ENCODE measurements at regions not wholly inside any gene's neighbourhood (a gene's known extent, or its start where the extent isn't known, plus 50 kb on each side); places are given as distances from the start of the nearest gene placed in this dataset.

DNA sequence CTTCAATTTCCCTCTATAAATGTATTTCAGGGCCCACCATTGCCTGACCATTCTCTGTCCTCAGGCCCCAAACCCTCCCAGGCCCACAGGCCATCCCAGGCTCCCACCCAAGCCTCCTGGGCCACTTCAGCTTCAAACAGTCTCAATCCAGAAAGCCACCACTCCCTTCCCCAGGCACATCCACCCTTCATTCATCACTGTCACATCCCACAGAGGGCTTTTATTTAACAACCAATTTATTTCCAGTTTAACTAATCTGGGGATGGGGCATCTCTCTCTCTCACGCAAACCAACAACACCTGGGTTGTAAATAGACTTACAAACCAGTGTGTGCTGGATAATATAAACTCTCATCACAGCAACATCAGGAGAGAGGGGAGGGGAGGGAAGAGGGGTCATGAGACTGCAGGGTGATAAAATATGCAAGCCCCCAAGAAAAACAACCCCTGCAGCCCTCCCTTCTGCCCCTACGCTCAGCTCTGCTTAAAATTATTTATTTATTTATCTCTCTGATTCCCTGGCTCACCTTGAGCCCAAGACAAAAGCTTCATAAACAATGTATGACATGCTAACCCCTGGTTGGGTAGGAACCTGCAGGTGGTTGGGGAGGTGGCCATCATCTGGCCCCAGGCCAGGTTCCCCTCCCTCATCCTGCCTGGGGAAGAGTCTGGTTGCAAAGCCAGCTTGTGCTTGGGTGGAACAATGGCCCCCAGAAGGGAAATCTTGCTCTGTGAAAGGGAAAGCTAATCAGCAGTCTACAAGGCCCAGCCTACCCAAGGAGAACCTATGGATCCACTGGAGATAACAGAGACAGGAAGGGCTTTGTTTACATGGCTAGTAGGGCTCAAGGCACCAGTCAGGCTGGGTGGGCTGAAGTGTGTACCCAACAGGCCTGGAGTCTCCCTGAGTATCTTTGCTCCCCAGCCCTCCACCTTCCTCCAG lies 359.2 kb downstream of the BUD13 start:
- TF ChIP-seq, protein P1, sequence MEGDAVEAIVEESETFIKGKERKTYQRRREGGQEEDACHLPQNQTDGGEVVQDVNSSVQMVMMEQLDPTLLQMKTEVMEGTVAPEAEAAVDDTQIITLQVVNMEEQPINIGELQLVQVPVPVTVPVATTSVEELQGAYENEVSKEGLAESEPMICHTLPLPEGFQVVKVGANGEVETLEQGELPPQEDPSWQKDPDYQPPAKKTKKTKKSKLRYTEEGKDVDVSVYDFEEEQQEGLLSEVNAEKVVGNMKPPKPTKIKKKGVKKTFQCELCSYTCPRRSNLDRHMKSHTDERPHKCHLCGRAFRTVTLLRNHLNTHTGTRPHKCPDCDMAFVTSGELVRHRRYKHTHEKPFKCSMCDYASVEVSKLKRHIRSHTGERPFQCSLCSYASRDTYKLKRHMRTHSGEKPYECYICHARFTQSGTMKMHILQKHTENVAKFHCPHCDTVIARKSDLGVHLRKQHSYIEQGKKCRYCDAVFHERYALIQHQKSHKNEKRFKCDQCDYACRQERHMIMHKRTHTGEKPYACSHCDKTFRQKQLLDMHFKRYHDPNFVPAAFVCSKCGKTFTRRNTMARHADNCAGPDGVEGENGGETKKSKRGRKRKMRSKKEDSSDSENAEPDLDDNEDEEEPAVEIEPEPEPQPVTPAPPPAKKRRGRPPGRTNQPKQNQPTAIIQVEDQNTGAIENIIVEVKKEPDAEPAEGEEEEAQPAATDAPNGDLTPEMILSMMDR (IDR thresholded peaks at IDR 0.05; ENCODE audit: insufficient read depth, low read depth, low read length): no peak
- no peak for DNase-seq (ENCODE audit: low read depth)
- no peak overlapping the region for H3K4me3 ChIP-seq (ENCODE audit: low read depth, low read length)

DNA sequence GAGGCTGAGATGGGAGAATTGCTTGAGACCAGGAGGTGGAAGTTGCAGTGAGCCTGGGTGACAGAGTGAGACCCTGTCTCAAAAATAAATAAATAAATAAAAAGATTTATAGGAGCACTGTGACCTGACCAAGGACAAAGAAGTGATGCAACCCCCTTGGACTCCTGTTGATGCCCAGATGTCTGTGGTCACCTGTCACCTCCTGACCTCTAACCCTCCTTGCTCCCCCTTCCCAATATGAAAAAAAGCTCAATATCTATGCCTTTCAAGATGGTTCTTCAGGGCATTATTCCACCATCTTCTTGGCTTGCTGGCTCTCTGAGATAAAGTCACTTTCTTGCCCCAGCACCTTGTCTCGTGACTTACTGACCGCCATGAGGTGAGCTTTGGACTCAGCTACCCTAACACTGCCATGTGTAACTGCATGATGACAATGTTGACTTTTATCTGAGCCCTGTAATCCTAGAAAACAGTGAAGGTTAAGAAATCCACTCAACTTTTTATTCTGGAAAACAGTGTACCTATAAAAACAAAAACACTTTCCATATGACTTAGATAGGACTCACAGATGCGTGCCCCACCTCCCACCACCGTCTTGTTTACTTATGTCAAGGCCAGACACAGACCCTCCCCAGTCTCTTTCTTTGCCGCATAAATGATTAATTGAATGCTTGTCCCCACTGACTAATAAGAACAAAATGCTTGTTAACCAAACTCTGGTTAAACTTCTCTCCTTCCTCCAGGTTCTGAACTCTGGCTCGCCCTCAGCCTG lies 360.5 kb downstream of the BUD13 start:
- TF ChIP-seq, protein P1 (IDR thresholded peaks at IDR 0.05; ENCODE audit: insufficient read depth, low read depth, low read length): no peak
- no peak for DNase-seq (ENCODE audit: low read depth)
- no peak overlapping the region for H3K4me3 ChIP-seq (ENCODE audit: low read depth, low read length)

GRCh38 chr11:116409238-116409637 lies 363.5 kb downstream of the BUD13 start:
- H3K4me3 ChIP-seq (ENCODE audit: low read depth, low read length): no peak overlapping the region
- TF ChIP-seq, protein P1 (IDR thresholded peaks at IDR 0.05; ENCODE audit: insufficient read depth, low read depth, low read length): no peak
- no peak for DNase-seq (ENCODE audit: low read depth)

DNA sequence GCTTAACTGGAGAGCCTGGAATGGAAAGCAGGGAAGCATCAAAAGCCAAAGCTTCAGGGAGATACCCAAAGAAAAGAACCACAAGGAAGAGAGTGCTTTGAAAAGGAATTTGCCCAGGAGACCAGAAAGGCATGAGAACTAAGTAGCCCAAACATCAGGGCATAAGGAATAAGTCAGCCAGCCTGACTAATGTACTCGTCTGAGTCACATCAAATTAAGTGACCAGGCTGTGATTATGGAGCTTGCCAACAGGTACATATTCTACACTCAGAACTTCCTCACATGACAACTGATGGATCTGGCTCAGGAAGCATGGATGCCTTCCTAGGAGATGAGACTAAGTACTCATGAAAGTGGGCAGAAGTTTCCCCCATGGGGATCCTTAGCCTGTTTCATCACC lies 366.7 kb downstream of the BUD13 start:
- no peak for DNase-seq (ENCODE audit: low read depth)
- H3K4me3 ChIP-seq (ENCODE audit: low read depth, low read length): no peak overlapping the region
- TF ChIP-seq, protein P1 (IDR thresholded peaks at IDR 0.05; ENCODE audit: insufficient read depth, low read depth, low read length): no peak

- DNase-seq (ENCODE audit: low read depth): no peak
- TF ChIP-seq, protein P1 (IDR thresholded peaks at IDR 0.05; ENCODE audit: insufficient read depth, low read depth, low read length): no peak
These were observed 368.4 kb downstream of the BUD13 start for GRCh38 chr11:116404462-116404798.

DNA sequence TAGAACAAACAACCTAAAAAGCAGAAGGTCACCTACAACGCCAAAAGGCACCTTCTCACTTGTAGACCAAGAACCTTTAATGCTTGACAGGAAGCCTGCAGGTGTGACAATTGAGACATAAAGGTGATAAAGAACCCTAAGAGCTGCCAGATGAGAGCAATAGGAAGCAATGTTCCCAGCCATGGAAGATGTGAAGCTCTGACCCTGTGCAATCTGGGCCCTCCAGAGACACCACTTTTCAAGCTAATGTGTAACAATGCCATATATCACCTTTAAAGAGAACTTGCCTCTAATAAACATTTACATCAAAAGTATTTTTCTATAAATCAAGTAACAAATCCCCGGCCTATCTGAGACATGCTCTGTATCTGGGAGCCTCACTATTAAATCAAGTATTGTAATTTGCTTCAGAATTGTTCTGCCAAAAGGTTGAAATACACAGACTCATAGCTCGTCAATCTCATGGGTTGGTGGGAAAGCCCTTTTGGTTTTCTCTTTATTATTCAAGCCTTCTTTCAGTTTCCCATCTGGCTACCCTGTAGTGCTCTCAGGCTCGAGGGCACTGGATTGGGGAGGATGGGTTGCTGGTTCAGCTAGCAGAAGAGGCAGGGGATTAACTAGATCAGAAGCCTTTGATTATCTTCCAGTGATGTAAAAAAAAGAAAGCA lies 368.9 kb downstream of the BUD13 start:
- H3K4me3 ChIP-seq (ENCODE audit: low read depth, low read length): no peak overlapping the region
- DNase-seq (ENCODE audit: low read depth): no peak
- TF ChIP-seq, protein P1 (IDR thresholded peaks at IDR 0.05; ENCODE audit: insufficient read depth, low read depth, low read length): no peak

More at GRCh38 chr11:116404462-116404798, 368.4 kb downstream of the BUD13 start:
- no peak overlapping the region for H3K4me3 ChIP-seq (ENCODE audit: low read depth, low read length)
